ENCODE measurements at regions not wholly inside any gene's neighbourhood (a gene's known extent, or its start where the extent isn't known, plus 50 kb on each side); places are given as distances from the start of the nearest gene placed in this dataset.
"Not testable (repeated sequence)": the region's sequence is repeated elsewhere in the genome, so short reads cannot be mapped to it uniquely, and the experiment has no call there.

DNA sequence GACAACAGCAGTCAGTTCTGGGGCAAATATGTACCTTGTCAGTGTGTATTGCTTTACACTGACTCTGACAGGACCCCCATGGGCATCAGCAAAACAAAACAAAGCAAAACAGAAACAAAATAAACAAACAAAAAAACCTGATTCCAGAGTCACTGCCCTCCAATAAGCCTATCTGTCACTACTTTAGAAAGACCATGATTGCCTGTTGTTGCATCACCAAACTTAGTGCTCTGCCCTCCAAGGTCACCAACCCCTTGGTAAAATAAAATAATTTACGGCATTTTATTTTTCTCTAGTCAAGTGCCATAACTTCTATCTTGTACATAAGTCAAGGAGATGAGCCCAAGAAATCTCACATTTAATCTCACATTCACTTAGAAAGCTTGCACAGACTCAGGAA, 120.9 kb upstream of the ADAMTS3 start:
- TF ChIP-seq, protein P1, sequence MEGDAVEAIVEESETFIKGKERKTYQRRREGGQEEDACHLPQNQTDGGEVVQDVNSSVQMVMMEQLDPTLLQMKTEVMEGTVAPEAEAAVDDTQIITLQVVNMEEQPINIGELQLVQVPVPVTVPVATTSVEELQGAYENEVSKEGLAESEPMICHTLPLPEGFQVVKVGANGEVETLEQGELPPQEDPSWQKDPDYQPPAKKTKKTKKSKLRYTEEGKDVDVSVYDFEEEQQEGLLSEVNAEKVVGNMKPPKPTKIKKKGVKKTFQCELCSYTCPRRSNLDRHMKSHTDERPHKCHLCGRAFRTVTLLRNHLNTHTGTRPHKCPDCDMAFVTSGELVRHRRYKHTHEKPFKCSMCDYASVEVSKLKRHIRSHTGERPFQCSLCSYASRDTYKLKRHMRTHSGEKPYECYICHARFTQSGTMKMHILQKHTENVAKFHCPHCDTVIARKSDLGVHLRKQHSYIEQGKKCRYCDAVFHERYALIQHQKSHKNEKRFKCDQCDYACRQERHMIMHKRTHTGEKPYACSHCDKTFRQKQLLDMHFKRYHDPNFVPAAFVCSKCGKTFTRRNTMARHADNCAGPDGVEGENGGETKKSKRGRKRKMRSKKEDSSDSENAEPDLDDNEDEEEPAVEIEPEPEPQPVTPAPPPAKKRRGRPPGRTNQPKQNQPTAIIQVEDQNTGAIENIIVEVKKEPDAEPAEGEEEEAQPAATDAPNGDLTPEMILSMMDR (IDR thresholded peaks at IDR 0.05; ENCODE audit: insufficient read depth, low read length, severe bottlenecking): no peak
- H3K27me3 ChIP-seq (ENCODE audit: control insufficient read depth, insufficient read depth, low read length): no peaks in the 10 kb centered on the region
- no peak overlapping the region for H3K4me3 ChIP-seq (ENCODE audit: low read depth, low read length)
- H3K36me3 ChIP-seq (ENCODE audit: control insufficient read depth, insufficient read depth, low read length): no peaks in the 10 kb centered on the region
- FAIRE-seq (no peak), DNase-seq (ENCODE audit: low read depth) (no peak)

DNA sequence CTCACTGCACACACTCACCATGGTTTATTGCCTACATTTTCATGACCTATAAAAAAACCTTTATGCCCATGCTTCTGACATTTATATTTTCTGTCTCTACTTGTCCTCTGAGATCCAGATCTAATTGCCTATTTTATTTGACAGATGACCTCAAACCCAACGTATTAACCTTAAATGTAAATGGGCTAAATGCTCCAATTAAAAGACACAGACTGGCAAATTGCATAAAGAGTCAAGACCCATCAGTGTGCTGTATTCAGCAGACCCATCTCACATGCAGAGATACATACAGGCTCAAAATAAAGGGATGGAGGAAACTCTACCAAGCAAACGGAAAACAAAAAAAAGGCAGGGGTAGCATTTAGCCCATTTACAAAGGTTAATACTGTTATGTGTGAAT, 117.4 kb upstream of the ADAMTS3 start:
- not testable (repeated sequence) for FAIRE-seq; DNase-seq (ENCODE audit: low read depth); H3K27me3 ChIP-seq (ENCODE audit: control insufficient read depth, insufficient read depth, low read length); H3K36me3 ChIP-seq (ENCODE audit: control insufficient read depth, insufficient read depth, low read length); H3K4me3 ChIP-seq (ENCODE audit: low read depth, low read length)

DNA sequence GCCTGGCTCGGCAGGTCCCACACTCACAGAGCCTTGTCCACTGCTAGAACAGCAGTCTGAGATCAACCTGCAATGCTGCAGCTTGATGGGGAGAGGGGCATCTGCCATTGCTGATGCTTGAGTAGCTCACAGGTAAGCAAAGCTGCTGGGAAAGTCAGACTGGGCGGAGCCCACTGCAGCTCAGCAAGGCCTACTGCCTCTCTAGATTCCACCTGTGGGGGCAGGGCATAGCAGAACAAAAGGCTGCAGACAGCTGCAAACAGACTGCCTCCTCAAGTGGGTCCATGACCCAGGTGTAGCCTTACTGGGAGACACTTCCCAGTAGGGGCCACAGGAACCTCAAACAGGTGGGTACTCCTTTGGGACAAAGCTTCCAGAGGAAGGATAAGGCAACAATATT, 110.6 kb upstream of the ADAMTS3 start:
- H3K4me3 ChIP-seq (ENCODE audit: low read depth, low read length): no peak overlapping the region
- FAIRE-seq (no peak), DNase-seq (ENCODE audit: low read depth) (no peak)
- no peaks in the 10 kb centered on the region for H3K27me3 ChIP-seq (ENCODE audit: control insufficient read depth, insufficient read depth, low read length)
- H3K36me3 ChIP-seq (ENCODE audit: control insufficient read depth, insufficient read depth, low read length): no peaks in the 10 kb centered on the region
- TF ChIP-seq, protein P1 (IDR thresholded peaks at IDR 0.05; ENCODE audit: insufficient read depth, low read length, severe bottlenecking): no peak

DNA sequence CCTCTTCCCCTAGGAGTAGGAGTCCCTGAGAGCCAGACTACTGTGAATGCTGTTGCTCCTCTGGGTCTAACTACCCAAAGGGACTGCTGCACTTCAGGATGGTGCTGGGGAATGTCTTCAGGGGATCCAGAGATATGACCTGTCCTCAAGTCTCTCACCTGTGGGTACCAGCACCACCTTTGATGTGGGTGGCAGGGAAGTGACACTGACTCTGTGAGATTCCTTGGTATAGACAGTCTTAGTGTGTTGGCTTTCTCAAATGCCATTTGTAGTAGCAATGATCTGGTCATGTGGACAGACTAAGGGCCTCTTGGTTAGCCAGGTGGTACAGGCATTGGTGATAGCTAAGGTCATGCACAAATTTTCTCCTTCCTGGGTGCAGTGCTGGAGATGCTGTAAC, 108.9 kb upstream of the ADAMTS3 start:
- DNase-seq (ENCODE audit: low read depth) (no peak), FAIRE-seq (no peak)
- no peaks in the 10 kb centered on the region for H3K27me3 ChIP-seq (ENCODE audit: control insufficient read depth, insufficient read depth, low read length)
- TF ChIP-seq, protein P1 (IDR thresholded peaks at IDR 0.05; ENCODE audit: insufficient read depth, low read length, severe bottlenecking): no peak
- H3K4me3 ChIP-seq (ENCODE audit: low read depth, low read length): no peak overlapping the region
- H3K36me3 ChIP-seq (ENCODE audit: control insufficient read depth, insufficient read depth, low read length): no peaks in the 10 kb centered on the region

DNA sequence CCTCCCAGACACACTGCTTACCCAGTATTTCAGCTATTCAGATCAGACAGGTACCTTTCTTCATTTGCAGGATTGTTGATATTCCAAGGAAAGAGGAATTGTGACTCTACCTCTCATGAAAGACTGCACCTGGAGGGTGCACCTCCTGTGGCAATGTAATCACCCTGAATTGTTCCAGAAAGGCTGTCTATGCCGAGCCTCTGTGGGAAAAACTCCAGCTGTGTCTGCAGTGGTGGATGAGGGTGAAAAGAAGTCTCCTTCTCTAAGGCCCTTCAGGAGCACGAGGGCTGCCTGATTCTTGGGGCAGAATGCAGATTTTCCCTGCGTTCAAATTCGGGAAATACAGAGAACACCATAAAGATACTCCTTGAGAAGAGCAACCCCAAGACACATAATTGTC, 108.2 kb upstream of the ADAMTS3 start:
- FAIRE-seq: no peak
- no peak for DNase-seq (ENCODE audit: low read depth)
- no peaks in the 10 kb centered on the region for H3K36me3 ChIP-seq (ENCODE audit: control insufficient read depth, insufficient read depth, low read length)
- no peak overlapping the region for H3K4me3 ChIP-seq (ENCODE audit: low read depth, low read length)
- H3K27me3 ChIP-seq (ENCODE audit: control insufficient read depth, insufficient read depth, low read length): no peaks in the 10 kb centered on the region
- TF ChIP-seq, protein P1 (IDR thresholded peaks at IDR 0.05; ENCODE audit: insufficient read depth, low read length, severe bottlenecking): no peak

DNA sequence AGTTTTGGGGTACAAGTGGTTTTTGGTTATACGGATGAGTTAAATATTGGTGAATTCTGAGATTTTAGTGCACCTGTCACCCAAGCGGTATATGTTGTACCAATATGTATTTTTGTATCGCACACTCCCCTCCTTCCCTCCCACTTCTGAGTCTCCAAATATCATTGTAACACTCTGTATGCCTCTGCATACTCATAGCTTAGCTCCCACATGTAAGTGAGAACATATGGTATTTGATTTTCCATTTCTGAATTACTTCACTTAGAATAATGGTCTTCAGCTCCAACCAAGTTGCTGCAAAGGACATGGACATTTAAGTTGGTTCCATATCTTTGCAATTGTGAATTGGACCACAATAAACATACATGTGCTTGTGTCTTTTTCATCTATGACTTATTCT, 103.0 kb upstream of the ADAMTS3 start:
- TF ChIP-seq, protein P1 (IDR thresholded peaks at IDR 0.05; ENCODE audit: insufficient read depth, low read length, severe bottlenecking): no peak
- no peak for DNase-seq (ENCODE audit: low read depth)
- Histone ChIP-seq H3K4me3 (ENCODE audit: low read depth, low read length) (no peak overlapping the region), H3K27me3 (ENCODE audit: control insufficient read depth, insufficient read depth, low read length) (no peaks in the 10 kb centered on the region), H3K36me3 (ENCODE audit: control insufficient read depth, insufficient read depth, low read length) (no peaks in the 10 kb centered on the region)
- no peak for FAIRE-seq

Measured in bronchial epithelial cell (primary cell).